Neutrophil (primary cell): ENCODE measurements at regions not wholly inside any gene's neighbourhood (a gene's known extent, or its start where the extent isn't known, plus 50 kb on each side); places are given as distances from the start of the nearest gene placed in this dataset.

ENCODE experiments used
- H3K27ac ChIP-seq: fragments of 200-600 bp; sonication (generic); 2 replicates; pipeline ENCODE4 v1.5.1; 2016; ENCODE audit warnings: mild to moderate bottlenecking, moderate library complexity
- H3K27me3 ChIP-seq: fragments of 200-600 bp; sonication (generic); 2 replicates; pipeline ENCODE4 v1.6.0; 2016; ENCODE audit warnings: mild to moderate bottlenecking
- H3K36me3 ChIP-seq: fragments of 200-600 bp; sonication (generic); 2 replicates; pipeline ENCODE4 v1.5.1; 2017
- H3K4me1 ChIP-seq, 2 experiments: fragments of 200-600 bp in 1 of 2; sonication (generic) in 1 of 2; 1 replicate in 1 of 2; 2 replicates in 1 of 2; pipeline versions ENCODE4 v1.5.1 to v1.6.1; 2013 to 2016; ENCODE audit warnings: low read depth in 1 of 2, low read length in 1 of 2, mild to moderate bottlenecking in 1 of 2, moderate library complexity in 1 of 2; ENCODE audit not compliant: control insufficient read depth in 1 of 2, insufficient read depth in 1 of 2
- H3K4me3 ChIP-seq, 2 experiments: fragments of 200-600 bp in 1 of 2; sonication (generic) in 1 of 2; 1 replicate in 1 of 2; 2 replicates in 1 of 2; pipeline ENCODE4 v1.5.1; 2013 to 2016; ENCODE audit warnings: low read depth in 1 of 2, low read length in 1 of 2, mild to moderate bottlenecking in 1 of 2, moderate library complexity in 1 of 2
- H3K9me3 ChIP-seq: fragments of 200-600 bp; sonication (generic); 2 replicates; pipeline ENCODE4 v1.5.1; 2016
- CTCF ChIP-seq: fragments of 200-600 bp; sonication (generic); IDR thresholded peaks from 2 replicates; pipeline ENCODE4 v1.5.1; 2016; ENCODE audit warnings: antibody characterized with exemption

- no peak for TF ChIP-seq CTCF
- Histone ChIP-seq H3K9me3 (no peaks in the 10 kb centered on the region), H3K27ac (no peak overlapping the region), H3K27me3 (peaks cover 20% of the 10 kb centered on the region), H3K4me1 (no peaks in the 10 kb centered on the region), H3K36me3 (no peaks in the 10 kb centered on the region), H3K4me3 (no peak overlapping the region)
Observed at GRCh38 chr22:49429066-49429465, 398.6 kb downstream of the BRD1 start.

GRCh38 chr22:49427941-49428340, 399.7 kb downstream of the BRD1 start:
- Histone ChIP-seq H3K4me1 (no peaks in the 10 kb centered on the region), H3K9me3 (no peaks in the 10 kb centered on the region), H3K27me3 (peaks cover 10% of the 10 kb centered on the region), H3K4me3 (no peak overlapping the region), H3K27ac (no peak overlapping the region), H3K36me3 (no peaks in the 10 kb centered on the region)
- no peak for TF ChIP-seq CTCF

GRCh38 chr22:49427341-49427740, 400.3 kb downstream of the BRD1 start:
- H3K4me3 ChIP-seq, result no peak overlapping the region
- H3K27me3 ChIP-seq, result peaks cover 4% of the 10 kb centered on the region
- H3K36me3 ChIP-seq, result no peaks in the 10 kb centered on the region
- TF ChIP-seq CTCF, result no peak
- no peaks in the 10 kb centered on the region for H3K4me1 ChIP-seq
- H3K27ac ChIP-seq, result no peak overlapping the region
- no peaks in the 10 kb centered on the region for H3K9me3 ChIP-seq

- no peaks in the 10 kb centered on the region for H3K36me3 ChIP-seq
- no peak overlapping the region for H3K27ac ChIP-seq
- H3K27me3 ChIP-seq, result no peaks in the 10 kb centered on the region
- no peaks in the 10 kb centered on the region for H3K9me3 ChIP-seq
- H3K4me1 ChIP-seq, result no peaks in the 10 kb centered on the region
- no peak for TF ChIP-seq CTCF
- H3K4me3 ChIP-seq, result no peak overlapping the region
Observed at GRCh38 chr22:49426618-49427266, 400.9 kb downstream of the BRD1 start.

- Histone ChIP-seq H3K27ac (no peak overlapping the region), H3K9me3 (no peaks in the 10 kb centered on the region), H3K36me3 (no peaks in the 10 kb centered on the region), H3K4me3 (no peak overlapping the region), H3K27me3 (no peaks in the 10 kb centered on the region), H3K4me1 (no peaks in the 10 kb centered on the region)
- no peak for TF ChIP-seq CTCF
Observed at GRCh38 chr22:49426098-49426497, 401.6 kb downstream of the BRD1 start.
